ENCODE measurements at regions not wholly inside any gene's neighbourhood (a gene's known extent, or its start where the extent isn't known, plus 50 kb on each side); places are given as distances from the start of the nearest gene placed in this dataset.
"Not testable (repeated sequence)": the region's sequence is repeated elsewhere in the genome, so short reads cannot be mapped to it uniquely, and the experiment has no call there.

DNA sequence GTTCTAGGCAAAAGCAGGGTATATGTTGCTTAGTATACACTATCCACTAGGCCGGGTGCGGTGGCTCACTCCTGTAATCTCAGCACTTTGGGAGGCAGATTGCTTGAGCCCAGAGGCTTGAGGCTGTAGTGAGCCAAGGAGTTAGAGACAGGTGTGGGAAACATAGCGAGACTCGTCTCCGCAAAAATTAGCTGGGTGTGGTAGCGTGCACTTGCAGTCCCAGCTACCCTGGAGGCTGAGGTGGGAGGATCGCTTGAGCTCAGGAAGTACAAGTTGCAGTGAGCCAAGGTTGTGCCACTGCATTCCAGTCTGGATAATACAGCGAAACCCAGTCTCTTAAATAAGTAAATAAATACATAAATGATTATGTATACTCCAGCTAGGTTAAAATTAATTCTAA, 245.3 kb downstream of the GOLGA6L6 start:
- H3K4me1 Mint-ChIP-seq (ENCODE audit: low read depth, unreplicated experiment); DNase-seq; H3K27me3 Mint-ChIP-seq (ENCODE audit: unreplicated experiment); H3K9me3 Mint-ChIP-seq (ENCODE audit: low read depth, unreplicated experiment); H3K36me3 Mint-ChIP-seq (ENCODE audit: insufficient read depth, unreplicated experiment); H3K4me3 Mint-ChIP-seq (ENCODE audit: low read depth, unreplicated experiment); intact Hi-C loops (cut with micrococcal nuclease; ENCODE audit: unreplicated experiment); CTCF ChIA-PET; BruUV-seq (replicated peaks); H3K27ac Mint-ChIP-seq (ENCODE audit: unreplicated experiment): not testable (repeated sequence)

DNA sequence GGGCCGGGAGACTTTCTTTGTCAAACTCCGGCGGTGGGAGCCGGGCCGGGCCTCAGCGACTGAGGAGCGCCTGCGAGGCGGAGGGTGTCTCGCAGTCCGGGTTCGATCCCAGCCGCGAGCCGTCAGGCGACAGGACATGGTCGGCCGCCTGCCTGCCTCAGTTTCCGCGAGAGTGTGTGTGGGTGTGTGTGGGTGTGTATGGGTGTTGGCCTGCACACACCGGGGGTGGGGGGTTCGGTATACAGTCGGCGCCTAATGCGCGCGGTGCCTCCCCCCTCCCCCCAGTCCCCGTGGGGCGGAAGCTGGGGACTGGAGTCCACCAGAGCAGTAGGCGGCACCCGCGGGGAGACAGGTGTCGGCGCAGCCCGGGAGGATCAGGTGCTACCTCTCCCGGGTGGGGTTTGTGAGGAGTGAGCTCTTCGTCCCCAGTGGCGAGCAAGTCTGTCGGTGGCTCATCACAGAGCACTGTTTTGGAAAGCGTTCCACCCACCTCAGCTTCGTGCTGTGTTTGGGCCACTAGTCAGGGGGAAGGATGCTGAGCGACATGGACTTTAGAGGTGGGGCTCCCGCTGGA, 246.3 kb downstream of the GOLGA6L6 start:
- Mint-ChIP-seq H3K36me3 (ENCODE audit: insufficient read depth, unreplicated experiment) (no peaks in the 10 kb centered on the region), H3K27ac (ENCODE audit: unreplicated experiment) (no peak overlapping the region), H3K9me3 (ENCODE audit: low read depth, unreplicated experiment) (no peaks in the 10 kb centered on the region), H3K4me1 (ENCODE audit: low read depth, unreplicated experiment) (no peaks in the 10 kb centered on the region), H3K4me3 (ENCODE audit: low read depth, unreplicated experiment) (no peak overlapping the region), H3K27me3 (ENCODE audit: unreplicated experiment) (no peaks in the 10 kb centered on the region)
- CTCF ChIA-PET = no interaction called here
- TF ChIP-seq, protein P1, sequence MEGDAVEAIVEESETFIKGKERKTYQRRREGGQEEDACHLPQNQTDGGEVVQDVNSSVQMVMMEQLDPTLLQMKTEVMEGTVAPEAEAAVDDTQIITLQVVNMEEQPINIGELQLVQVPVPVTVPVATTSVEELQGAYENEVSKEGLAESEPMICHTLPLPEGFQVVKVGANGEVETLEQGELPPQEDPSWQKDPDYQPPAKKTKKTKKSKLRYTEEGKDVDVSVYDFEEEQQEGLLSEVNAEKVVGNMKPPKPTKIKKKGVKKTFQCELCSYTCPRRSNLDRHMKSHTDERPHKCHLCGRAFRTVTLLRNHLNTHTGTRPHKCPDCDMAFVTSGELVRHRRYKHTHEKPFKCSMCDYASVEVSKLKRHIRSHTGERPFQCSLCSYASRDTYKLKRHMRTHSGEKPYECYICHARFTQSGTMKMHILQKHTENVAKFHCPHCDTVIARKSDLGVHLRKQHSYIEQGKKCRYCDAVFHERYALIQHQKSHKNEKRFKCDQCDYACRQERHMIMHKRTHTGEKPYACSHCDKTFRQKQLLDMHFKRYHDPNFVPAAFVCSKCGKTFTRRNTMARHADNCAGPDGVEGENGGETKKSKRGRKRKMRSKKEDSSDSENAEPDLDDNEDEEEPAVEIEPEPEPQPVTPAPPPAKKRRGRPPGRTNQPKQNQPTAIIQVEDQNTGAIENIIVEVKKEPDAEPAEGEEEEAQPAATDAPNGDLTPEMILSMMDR (IDR thresholded peaks at IDR 0.05; ENCODE audit: unreplicated experiment) = no peak
- DNase-seq = no peak
- BruUV-seq (replicated peaks) = no TSS peak
- intact Hi-C loops (cut with micrococcal nuclease; ENCODE audit: unreplicated experiment) = no loop called here

DNA sequence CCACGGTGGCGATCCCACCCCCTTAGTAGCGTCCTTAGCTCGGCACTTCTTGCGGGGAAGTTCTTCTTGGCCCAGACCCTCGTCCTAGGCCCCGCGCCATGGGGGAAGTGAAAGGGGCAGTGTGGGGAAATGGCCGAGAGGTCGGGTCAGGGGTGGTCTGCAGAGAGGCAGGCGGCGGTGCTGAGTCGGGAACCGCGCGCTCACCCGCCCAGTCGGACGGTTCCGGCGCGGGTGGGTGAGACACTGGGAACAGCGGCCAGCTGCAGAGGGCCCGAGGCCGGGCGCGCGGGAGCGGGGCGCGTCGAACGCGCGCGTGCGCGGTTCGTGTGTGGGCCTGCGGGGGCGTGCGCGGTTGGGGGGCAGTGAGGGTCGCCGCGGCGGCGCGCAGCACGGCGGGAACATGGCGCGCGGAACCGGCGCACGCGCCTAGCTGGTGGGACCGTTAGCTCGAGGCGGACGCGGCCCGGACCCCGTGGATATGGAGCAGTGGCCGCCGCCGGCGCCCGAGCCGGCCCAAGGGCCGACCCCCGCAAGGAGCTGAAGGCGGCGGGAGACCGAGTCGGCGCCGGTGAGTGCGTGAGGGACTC, 246.9 kb downstream of the GOLGA6L6 start:
- no peaks in the 10 kb centered on the region for H3K36me3 Mint-ChIP-seq (ENCODE audit: insufficient read depth, unreplicated experiment)
- no peaks in the 10 kb centered on the region for H3K27me3 Mint-ChIP-seq (ENCODE audit: unreplicated experiment)
- H3K4me1 Mint-ChIP-seq (ENCODE audit: low read depth, unreplicated experiment) = no peaks in the 10 kb centered on the region
- no peak for DNase-seq
- BruUV-seq (replicated peaks) = no TSS peak
- H3K9me3 Mint-ChIP-seq (ENCODE audit: low read depth, unreplicated experiment) = no peaks in the 10 kb centered on the region
- H3K27ac Mint-ChIP-seq (ENCODE audit: unreplicated experiment) = no peak overlapping the region
- CTCF ChIA-PET = no interaction called here
- TF ChIP-seq, protein P1 (IDR thresholded peaks at IDR 0.05; ENCODE audit: unreplicated experiment) = no peak
- intact Hi-C loops (cut with micrococcal nuclease; ENCODE audit: unreplicated experiment) = no loop called here
- H3K4me3 Mint-ChIP-seq (ENCODE audit: low read depth, unreplicated experiment) = no peak overlapping the region

DNA sequence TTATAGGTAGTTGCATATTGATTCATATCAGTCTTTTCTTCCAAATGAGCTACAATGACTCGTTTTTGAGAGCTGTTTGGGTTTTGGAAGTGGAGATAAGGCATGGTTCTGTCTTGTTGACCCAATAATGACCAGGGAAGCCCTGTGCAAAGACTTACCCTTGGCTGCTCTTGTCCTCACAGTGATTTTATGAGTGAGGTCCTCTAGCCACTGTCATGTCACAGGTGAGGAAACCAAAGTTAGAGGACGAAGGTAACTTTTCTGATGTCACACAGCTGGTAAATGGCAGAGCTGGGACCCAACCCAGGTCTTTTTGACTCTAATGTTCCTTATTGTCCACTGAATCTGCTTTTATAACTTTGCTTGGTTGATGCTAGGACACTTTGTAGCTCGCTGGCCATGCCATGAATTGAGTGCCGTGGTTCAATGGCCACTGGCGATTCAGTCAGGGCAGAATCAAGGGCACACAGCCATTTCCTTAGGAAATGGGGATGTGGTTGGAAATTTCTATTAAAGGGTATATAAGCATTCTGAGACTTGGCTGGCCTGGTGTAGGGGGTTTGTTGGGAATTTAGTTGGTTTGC, 249.1 kb downstream of the GOLGA6L6 start:
- DNase-seq; H3K36me3 Mint-ChIP-seq (ENCODE audit: insufficient read depth, unreplicated experiment); H3K27me3 Mint-ChIP-seq (ENCODE audit: unreplicated experiment); H3K4me3 Mint-ChIP-seq (ENCODE audit: low read depth, unreplicated experiment); H3K27ac Mint-ChIP-seq (ENCODE audit: unreplicated experiment); H3K4me1 Mint-ChIP-seq (ENCODE audit: low read depth, unreplicated experiment); BruUV-seq (replicated peaks); CTCF ChIA-PET; H3K9me3 Mint-ChIP-seq (ENCODE audit: low read depth, unreplicated experiment); intact Hi-C loops (cut with micrococcal nuclease; ENCODE audit: unreplicated experiment): not testable (repeated sequence)

DNA sequence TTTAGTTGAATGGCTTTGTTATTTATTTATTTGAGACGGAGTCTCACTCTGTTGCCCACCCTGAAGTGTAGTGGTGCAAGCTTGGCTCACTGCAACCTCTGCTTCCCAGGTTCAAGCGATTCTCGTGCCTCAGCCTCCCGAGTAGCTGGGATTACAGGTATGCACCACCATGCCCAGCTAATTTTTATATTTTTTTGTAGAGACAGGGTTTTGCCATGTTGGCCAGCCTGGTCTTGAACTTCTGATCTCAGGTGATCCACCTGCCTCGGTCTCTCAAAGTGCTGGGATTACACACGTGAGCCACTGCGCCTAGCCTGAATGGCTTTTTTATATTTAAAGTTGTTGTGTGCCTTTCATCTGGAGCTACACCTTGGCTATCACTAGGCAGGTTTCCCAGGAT, 250.0 kb downstream of the GOLGA6L6 start:
- CTCF ChIA-PET; H3K4me3 Mint-ChIP-seq (ENCODE audit: low read depth, unreplicated experiment); intact Hi-C loops (cut with micrococcal nuclease; ENCODE audit: unreplicated experiment); H3K4me1 Mint-ChIP-seq (ENCODE audit: low read depth, unreplicated experiment); BruUV-seq (replicated peaks); H3K27ac Mint-ChIP-seq (ENCODE audit: unreplicated experiment); DNase-seq; H3K36me3 Mint-ChIP-seq (ENCODE audit: insufficient read depth, unreplicated experiment); H3K9me3 Mint-ChIP-seq (ENCODE audit: low read depth, unreplicated experiment); H3K27me3 Mint-ChIP-seq (ENCODE audit: unreplicated experiment): not testable (repeated sequence)

DNA sequence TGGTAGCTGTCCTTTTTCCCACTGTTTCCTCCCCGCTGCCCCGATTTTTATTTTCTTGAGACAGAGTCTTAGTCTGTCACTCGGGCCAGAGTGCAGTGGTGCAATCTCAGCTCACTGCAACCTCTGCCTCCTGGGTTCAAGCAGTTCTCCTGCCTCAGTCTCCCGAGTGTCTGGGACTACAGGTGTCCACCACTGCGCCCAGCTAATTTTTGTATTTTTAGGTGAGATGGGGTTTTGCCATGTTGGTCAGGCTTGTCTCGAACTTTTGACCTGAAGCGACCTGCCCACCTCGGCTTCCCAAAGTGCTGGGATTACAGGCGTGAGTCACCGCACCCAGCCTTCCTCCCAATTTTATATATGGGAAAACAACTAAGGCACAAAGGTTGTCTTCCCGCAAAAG, 251.0 kb downstream of the GOLGA6L6 start:
- H3K4me3 Mint-ChIP-seq (ENCODE audit: low read depth, unreplicated experiment); CTCF ChIA-PET; DNase-seq; H3K36me3 Mint-ChIP-seq (ENCODE audit: insufficient read depth, unreplicated experiment); H3K9me3 Mint-ChIP-seq (ENCODE audit: low read depth, unreplicated experiment); intact Hi-C loops (cut with micrococcal nuclease; ENCODE audit: unreplicated experiment); H3K27ac Mint-ChIP-seq (ENCODE audit: unreplicated experiment); H3K27me3 Mint-ChIP-seq (ENCODE audit: unreplicated experiment); BruUV-seq (replicated peaks); H3K4me1 Mint-ChIP-seq (ENCODE audit: low read depth, unreplicated experiment): not testable (repeated sequence)

DNA sequence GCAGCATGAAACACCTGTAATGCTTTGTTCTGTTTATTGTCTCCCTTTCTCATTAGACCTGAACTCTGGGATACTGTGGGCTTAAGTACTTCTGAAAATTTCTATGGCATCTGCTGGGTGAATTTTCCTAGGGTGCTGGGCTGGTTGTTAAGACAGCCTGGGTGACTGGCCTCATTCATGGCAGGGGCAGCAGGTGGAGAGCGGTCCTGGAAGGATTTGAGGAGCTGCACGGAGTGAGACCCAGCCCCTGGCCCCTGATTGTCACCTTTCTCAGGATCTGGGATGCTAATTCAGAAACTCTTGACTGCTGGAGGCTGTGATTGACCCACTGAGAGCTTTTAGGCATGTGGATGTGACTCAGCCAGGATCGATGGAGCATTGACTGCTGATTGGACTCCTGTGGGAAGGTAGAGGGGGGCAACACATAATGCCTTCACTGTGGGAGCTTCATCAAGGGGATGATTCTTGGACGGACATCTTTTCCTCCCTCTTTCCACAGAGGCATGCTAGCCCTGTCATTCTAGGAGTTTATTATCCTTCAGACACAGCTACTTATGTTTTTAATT, 252.0 kb downstream of the GOLGA6L6 start:
- DNase-seq; H3K9me3 Mint-ChIP-seq (ENCODE audit: low read depth, unreplicated experiment); H3K36me3 Mint-ChIP-seq (ENCODE audit: insufficient read depth, unreplicated experiment); BruUV-seq (replicated peaks); H3K4me3 Mint-ChIP-seq (ENCODE audit: low read depth, unreplicated experiment); H3K27me3 Mint-ChIP-seq (ENCODE audit: unreplicated experiment); intact Hi-C loops (cut with micrococcal nuclease; ENCODE audit: unreplicated experiment); CTCF ChIA-PET; H3K4me1 Mint-ChIP-seq (ENCODE audit: low read depth, unreplicated experiment); H3K27ac Mint-ChIP-seq (ENCODE audit: unreplicated experiment): not testable (repeated sequence)

DNA sequence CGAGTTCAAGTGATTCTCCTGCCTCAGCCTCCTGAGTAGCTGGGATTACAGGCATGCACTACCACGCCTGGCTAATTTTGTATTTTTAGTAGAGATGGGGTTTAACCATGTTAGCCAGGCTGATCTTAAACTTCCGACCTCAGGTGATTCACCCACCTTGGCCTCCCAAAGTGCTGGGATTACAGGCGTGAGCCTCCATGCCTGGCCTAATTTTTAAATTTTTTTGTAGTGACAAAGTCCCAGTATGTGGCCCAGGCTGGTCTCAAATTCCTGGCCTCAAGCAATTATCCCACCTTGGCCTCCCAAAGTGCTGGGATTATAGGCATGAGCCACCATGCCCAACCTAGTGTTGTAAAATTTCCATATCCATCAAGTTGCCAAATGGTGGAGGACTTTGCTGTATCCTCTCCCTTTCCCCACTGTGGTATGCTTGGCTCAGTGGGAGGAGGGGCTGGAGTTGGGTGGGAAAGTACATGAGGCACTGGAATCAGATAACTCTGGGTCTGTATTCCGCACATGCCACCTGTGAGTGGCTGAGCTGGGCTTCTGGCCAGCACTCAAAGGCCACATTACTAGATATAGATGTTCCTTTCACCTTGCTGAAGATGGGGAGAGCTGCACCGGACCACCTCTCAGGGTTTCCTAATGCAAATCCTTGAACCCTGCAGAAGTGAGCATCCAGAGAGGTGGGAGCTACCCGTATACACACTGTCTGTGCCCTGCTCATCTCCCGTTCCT, 252.6 kb downstream of the GOLGA6L6 start:
- BruUV-seq (replicated peaks); H3K36me3 Mint-ChIP-seq (ENCODE audit: insufficient read depth, unreplicated experiment); intact Hi-C loops (cut with micrococcal nuclease; ENCODE audit: unreplicated experiment); H3K4me1 Mint-ChIP-seq (ENCODE audit: low read depth, unreplicated experiment); H3K9me3 Mint-ChIP-seq (ENCODE audit: low read depth, unreplicated experiment); DNase-seq; CTCF ChIA-PET; H3K27ac Mint-ChIP-seq (ENCODE audit: unreplicated experiment); H3K4me3 Mint-ChIP-seq (ENCODE audit: low read depth, unreplicated experiment); H3K27me3 Mint-ChIP-seq (ENCODE audit: unreplicated experiment): not testable (repeated sequence)
